Testis (tissue), 2 donors: ENCODE measurements at regions not wholly inside any gene's neighbourhood (a gene's known extent, or its start where the extent isn't known, plus 50 kb on each side); places are given as distances from the start of the nearest gene placed in this dataset.

Experiments used
- POLR2A ChIP-seq: fragments of 450-650 bp; IDR thresholded peaks from one replicate; pipeline ENCODE4 v1.6.1; 2017; ENCODE audit warnings: antibody characterized with exemption, mild to moderate bottlenecking, moderate library complexity
- TF ChIP-seq, protein P1 (sequence below), 3 experiments: fragments of 450-650 bp in 2 of 3; fragments of 200-600 bp in 1 of 3; sonication (generic) in 1 of 3; IDR thresholded peaks; one replicate each; pipeline ENCODE4 v1.5.1; 2016 to 2019; ENCODE audit warnings: antibody characterized with exemption in 3 of 3, mild to moderate bottlenecking in 2 of 3, moderate library complexity in 1 of 3

DNA sequence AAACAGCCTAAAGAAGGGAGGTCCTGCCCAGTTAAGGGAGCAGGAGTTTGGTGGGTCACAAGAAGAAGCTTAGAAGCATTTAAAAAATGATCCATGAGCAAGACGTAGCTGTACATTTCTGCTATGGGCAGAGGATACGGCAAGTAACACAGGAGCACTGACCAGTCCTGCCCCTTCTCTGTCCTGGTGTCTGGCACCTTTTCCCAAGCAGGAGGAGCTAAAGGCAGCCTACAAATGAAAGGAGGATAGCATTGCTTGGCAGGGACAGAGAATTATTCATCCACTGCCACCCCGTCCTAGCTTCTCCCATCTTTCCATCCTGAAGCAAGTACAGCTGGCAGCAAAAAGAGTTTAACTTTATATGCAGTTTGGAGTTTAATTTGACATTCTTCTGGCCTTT is 1077.6 kb downstream of the TYW1 start:
- TF ChIP-seq, protein P1, sequence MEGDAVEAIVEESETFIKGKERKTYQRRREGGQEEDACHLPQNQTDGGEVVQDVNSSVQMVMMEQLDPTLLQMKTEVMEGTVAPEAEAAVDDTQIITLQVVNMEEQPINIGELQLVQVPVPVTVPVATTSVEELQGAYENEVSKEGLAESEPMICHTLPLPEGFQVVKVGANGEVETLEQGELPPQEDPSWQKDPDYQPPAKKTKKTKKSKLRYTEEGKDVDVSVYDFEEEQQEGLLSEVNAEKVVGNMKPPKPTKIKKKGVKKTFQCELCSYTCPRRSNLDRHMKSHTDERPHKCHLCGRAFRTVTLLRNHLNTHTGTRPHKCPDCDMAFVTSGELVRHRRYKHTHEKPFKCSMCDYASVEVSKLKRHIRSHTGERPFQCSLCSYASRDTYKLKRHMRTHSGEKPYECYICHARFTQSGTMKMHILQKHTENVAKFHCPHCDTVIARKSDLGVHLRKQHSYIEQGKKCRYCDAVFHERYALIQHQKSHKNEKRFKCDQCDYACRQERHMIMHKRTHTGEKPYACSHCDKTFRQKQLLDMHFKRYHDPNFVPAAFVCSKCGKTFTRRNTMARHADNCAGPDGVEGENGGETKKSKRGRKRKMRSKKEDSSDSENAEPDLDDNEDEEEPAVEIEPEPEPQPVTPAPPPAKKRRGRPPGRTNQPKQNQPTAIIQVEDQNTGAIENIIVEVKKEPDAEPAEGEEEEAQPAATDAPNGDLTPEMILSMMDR (IDR thresholded peaks at IDR 0.05): no peak
- TF ChIP-seq POLR2A: no peak
